NCI-H2227 treated with DMSO at 0.1 percent for 48 hours (cell line): ENCODE measurements at regions not wholly inside any gene's neighbourhood (a gene's known extent, or its start where the extent isn't known, plus 50 kb on each side); places are given as distances from the start of the nearest gene placed in this dataset.
"Not testable (repeated sequence)": the region's sequence is repeated elsewhere in the genome, so short reads cannot be mapped to it uniquely, and the experiment has no call there.

Experiments used
- DNase-seq: peaks from one replicate; lab custom pipeline; 2025; lab: John Stamatoyannopoulos, UW

- no peak for DNase-seq
These were observed 85.6 kb upstream of the SNX7 start for GRCh38 chr1:98575955-98576354.

GRCh38 chr1:98565951-98566350 is 95.6 kb upstream of the SNX7 start:
- DNase-seq: no peak

- no peak for DNase-seq
These were observed 102.2 kb upstream of the SNX7 start for GRCh38 chr1:98559291-98559690.

- peak; percentile 59 for DNase-seq
These were observed 103.6 kb upstream of the SNX7 start for GRCh38 chr1:98557895-98558294.

- no peak for DNase-seq
These were observed 104.9 kb upstream of the SNX7 start for GRCh38 chr1:98556521-98557158.

- no peak for DNase-seq
These were observed 105.7 kb upstream of the SNX7 start for GRCh38 chr1:98555814-98556213.

GRCh38 chr1:98552576-98553074 is 108.9 kb upstream of the SNX7 start:
- peak; percentile 57 for DNase-seq

- no peak for DNase-seq
These were observed 111.4 kb upstream of the SNX7 start for GRCh38 chr1:98550076-98550475.

- DNase-seq: peak; percentile 71
These were observed 115.2 kb upstream of the SNX7 start for GRCh38 chr1:98546319-98546718.

- DNase-seq: no peak
These were observed 123.4 kb upstream of the SNX7 start for GRCh38 chr1:98538106-98538505.

- no peak for DNase-seq
These were observed 138.3 kb upstream of the SNX7 start for GRCh38 chr1:98523256-98523655.

GRCh38 chr1:98516306-98516705 is 145.2 kb upstream of the SNX7 start:
- no peak for DNase-seq

- no peak for DNase-seq
These were observed 145.8 kb upstream of the SNX7 start for GRCh38 chr1:98515744-98516143.

GRCh38 chr1:98512216-98512615 is 149.3 kb upstream of the SNX7 start:
- not testable (repeated sequence) for DNase-seq

GRCh38 chr1:98503771-98504170 is 157.8 kb upstream of the SNX7 start:
- DNase-seq: no peak

- DNase-seq: no peak
These were observed 158.6 kb upstream of the SNX7 start for GRCh38 chr1:98502937-98503336.

- no peak for DNase-seq
These were observed 161.2 kb upstream of the SNX7 start for GRCh38 chr1:98500324-98500723.

GRCh38 chr1:98498651-98499050 is 162.9 kb upstream of the SNX7 start:
- no peak for DNase-seq

GRCh38 chr1:98497497-98497896 is 164.0 kb upstream of the SNX7 start:
- DNase-seq: no peak

GRCh38 chr1:98496256-98496995 is 165.1 kb upstream of the SNX7 start:
- DNase-seq: no peak

GRCh38 chr1:98493469-98493868 is 168.1 kb upstream of the SNX7 start:
- DNase-seq: no peak

- no peak for DNase-seq
These were observed 171.4 kb upstream of the SNX7 start for GRCh38 chr1:98490099-98490498.

- DNase-seq: no peak
These were observed 173.9 kb upstream of the SNX7 start for GRCh38 chr1:98487620-98488019.

GRCh38 chr1:98482611-98483010 is 178.9 kb upstream of the SNX7 start:
- no peak for DNase-seq
